SK-N-MC (cell line): ENCODE measurements at regions not wholly inside any gene's neighbourhood (a gene's known extent, or its start where the extent isn't known, plus 50 kb on each side); places are given as distances from the start of the nearest gene placed in this dataset.

Source experiments
- EZH2 ChIP-seq: fragments of 200-600 bp; sonication (generic); IDR thresholded peaks from one replicate; pipeline ENCODE4 v1.6.1; 2017; ENCODE audit warnings: antibody characterized with exemption
- FOXP2 ChIP-seq: optimal IDR thresholded peaks from 2 replicates; pipeline ENCODE3; 2011; ENCODE audit warnings: mild to moderate bottlenecking, moderate library complexity; ENCODE audit not compliant: insufficient read depth; ENCODE audit errors: extremely low read length, control extremely low read depth
- POLR2AphosphoS5 ChIP-seq: IDR thresholded peaks from 2 replicates; pipeline ENCODE4 v1.6.1; 2012; ENCODE audit warnings: mild to moderate bottlenecking, low read depth, low read length, borderline replicate concordance

- TF ChIP-seq EZH2: no peak
- TF ChIP-seq POLR2AphosphoS5: no peak
- no peak for TF ChIP-seq FOXP2
Observed at GRCh38 chr3:71944482-71945065, 159.6 kb upstream of the PROK2 start.
